OCI-LY1 (cell line): ENCODE measurements at regions not wholly inside any gene's neighbourhood (a gene's known extent, or its start where the extent isn't known, plus 50 kb on each side); places are given as distances from the start of the nearest gene placed in this dataset.

Source experiments
- CTCF ChIP-seq: fragments of 200-600 bp; sonication (generic), shearing (Covaris generic); IDR thresholded peaks from 2 replicates; pipeline ENCODE4 v1.5.1; 2017; ENCODE audit warnings: mild to moderate bottlenecking, antibody characterized with exemption, low read length, moderate library complexity, mixed read lengths
- EZH2 ChIP-seq: fragments of 200-600 bp; sonication (generic), shearing (Covaris generic); IDR thresholded peaks from 2 replicates; pipeline ENCODE4 v1.8.0; 2017; ENCODE audit warnings: borderline replicate concordance, mixed run types, mild to moderate bottlenecking, antibody characterized with exemption, low read length, moderate library complexity, mixed read lengths

- TF ChIP-seq CTCF: no peak
- no peak for TF ChIP-seq EZH2
These were observed 171.1 kb downstream of the RPAP3 start for GRCh38 chr12:47534695-47535094.
